ENCODE measurements at regions not wholly inside any gene's neighbourhood (a gene's known extent, or its start where the extent isn't known, plus 50 kb on each side); places are given as distances from the start of the nearest gene placed in this dataset.

GRCh38 chr6:2412731-2413130 is 167.3 kb upstream of the GMDS start:
- TF ChIP-seq ZNF274 (IDR thresholded peaks at IDR 0.05; ENCODE audit: low read depth, low read length) = no peak
- no peak for TF ChIP-seq SUZ12 (IDR thresholded peaks at IDR 0.05; ENCODE audit: extremely low read depth, insufficient read depth, insufficient read length)
- TF ChIP-seq YY1 (IDR thresholded peaks at IDR 0.05; ENCODE audit: insufficient read depth, insufficient read length) = no peak
- no peaks in the 10 kb centered on the region for H3K9me3 ChIP-seq (ENCODE audit: insufficient read depth, low read length)
- no peak overlapping the region for H3K9ac ChIP-seq (ENCODE audit: insufficient read length, low read depth)
- H3K27me3 ChIP-seq (ENCODE audit: insufficient read depth, insufficient read length) = no peaks in the 10 kb centered on the region
- no peaks in the 10 kb centered on the region for H3K4me1 ChIP-seq (ENCODE audit: insufficient read depth, insufficient read length)
- no peak for DNase-seq (ENCODE audit: low read depth, low spot score)
- no peaks in the 10 kb centered on the region for H3K36me3 ChIP-seq (ENCODE audit: insufficient read depth, insufficient read length, low read length)
- no peak overlapping the region for H3K4me3 ChIP-seq (ENCODE audit: insufficient read length, low read depth)

- Histone ChIP-seq H3K9ac (ENCODE audit: insufficient read length, low read depth) (no peak overlapping the region), H3K36me3 (ENCODE audit: insufficient read depth, insufficient read length, low read length) (no peaks in the 10 kb centered on the region), H3K4me1 (ENCODE audit: insufficient read depth, insufficient read length) (no peaks in the 10 kb centered on the region), H3K27me3 (ENCODE audit: insufficient read depth, insufficient read length) (no peaks in the 10 kb centered on the region), H3K9me3 (ENCODE audit: insufficient read depth, low read length) (no peaks in the 10 kb centered on the region), H3K4me3 (ENCODE audit: insufficient read length, low read depth) (no peak overlapping the region)
- TF ChIP-seq ZNF274 (IDR thresholded peaks at IDR 0.05; ENCODE audit: low read depth, low read length) (no peak), SUZ12 (IDR thresholded peaks at IDR 0.05; ENCODE audit: extremely low read depth, insufficient read depth, insufficient read length) (no peak), YY1 (IDR thresholded peaks at IDR 0.05; ENCODE audit: insufficient read depth, insufficient read length) (no peak)
- DNase-seq (ENCODE audit: low read depth, low spot score) = no peak
Measured at GRCh38 chr6:2410656-2411380, 165.4 kb upstream of the GMDS start.

GRCh38 chr6:2407525-2407924 is 162.1 kb upstream of the GMDS start:
- Histone ChIP-seq H3K9ac (ENCODE audit: insufficient read length, low read depth) (no peak overlapping the region), H3K36me3 (ENCODE audit: insufficient read depth, insufficient read length, low read length) (no peaks in the 10 kb centered on the region), H3K9me3 (ENCODE audit: insufficient read depth, low read length) (no peaks in the 10 kb centered on the region), H3K27me3 (ENCODE audit: insufficient read depth, insufficient read length) (no peaks in the 10 kb centered on the region), H3K4me3 (ENCODE audit: insufficient read length, low read depth) (no peak overlapping the region), H3K4me1 (ENCODE audit: insufficient read depth, insufficient read length) (no peaks in the 10 kb centered on the region)
- TF ChIP-seq SUZ12 (IDR thresholded peaks at IDR 0.05; ENCODE audit: extremely low read depth, insufficient read depth, insufficient read length) (no peak), YY1 (IDR thresholded peaks at IDR 0.05; ENCODE audit: insufficient read depth, insufficient read length) (no peak), ZNF274 (IDR thresholded peaks at IDR 0.05; ENCODE audit: low read depth, low read length) (no peak)
- DNase-seq (ENCODE audit: low read depth, low spot score) = no peak

- Histone ChIP-seq H3K4me1 (ENCODE audit: insufficient read depth, insufficient read length) (no peaks in the 10 kb centered on the region), H3K27me3 (ENCODE audit: insufficient read depth, insufficient read length) (no peaks in the 10 kb centered on the region), H3K9ac (ENCODE audit: insufficient read length, low read depth) (no peak overlapping the region), H3K36me3 (ENCODE audit: insufficient read depth, insufficient read length, low read length) (no peaks in the 10 kb centered on the region), H3K4me3 (ENCODE audit: insufficient read length, low read depth) (no peak overlapping the region), H3K9me3 (ENCODE audit: insufficient read depth, low read length) (no peaks in the 10 kb centered on the region)
- no peak for DNase-seq (ENCODE audit: low read depth, low spot score)
- TF ChIP-seq SUZ12 (IDR thresholded peaks at IDR 0.05; ENCODE audit: extremely low read depth, insufficient read depth, insufficient read length) = no peak
- no peak for TF ChIP-seq ZNF274 (IDR thresholded peaks at IDR 0.05; ENCODE audit: low read depth, low read length)
- TF ChIP-seq YY1 (IDR thresholded peaks at IDR 0.05; ENCODE audit: insufficient read depth, insufficient read length) = no peak
Measured at GRCh38 chr6:2404211-2404929, 159.0 kb upstream of the GMDS start.

- Histone ChIP-seq H3K4me1 (ENCODE audit: insufficient read depth, insufficient read length) (no peaks in the 10 kb centered on the region), H3K9me3 (ENCODE audit: insufficient read depth, low read length) (no peaks in the 10 kb centered on the region), H3K27me3 (ENCODE audit: insufficient read depth, insufficient read length) (no peaks in the 10 kb centered on the region), H3K4me3 (ENCODE audit: insufficient read length, low read depth) (no peak overlapping the region), H3K36me3 (ENCODE audit: insufficient read depth, insufficient read length, low read length) (no peaks in the 10 kb centered on the region), H3K9ac (ENCODE audit: insufficient read length, low read depth) (no peak overlapping the region)
- DNase-seq (ENCODE audit: low read depth, low spot score) = no peak
- TF ChIP-seq SUZ12 (IDR thresholded peaks at IDR 0.05; ENCODE audit: extremely low read depth, insufficient read depth, insufficient read length) (no peak), ZNF274 (IDR thresholded peaks at IDR 0.05; ENCODE audit: low read depth, low read length) (no peak)
Measured at GRCh38 chr6:2403546-2403945, 158.1 kb upstream of the GMDS start.

GRCh38 chr6:2396846-2397630 is 151.6 kb upstream of the GMDS start:
- Histone ChIP-seq H3K9ac (ENCODE audit: insufficient read length, low read depth) (no peak overlapping the region), H3K4me1 (ENCODE audit: insufficient read depth, insufficient read length) (no peaks in the 10 kb centered on the region), H3K27me3 (ENCODE audit: insufficient read depth, insufficient read length) (no peaks in the 10 kb centered on the region), H3K4me3 (ENCODE audit: insufficient read length, low read depth) (no peak overlapping the region), H3K36me3 (ENCODE audit: insufficient read depth, insufficient read length, low read length) (no peaks in the 10 kb centered on the region), H3K9me3 (ENCODE audit: insufficient read depth, low read length) (no peaks in the 10 kb centered on the region)
- no peak for DNase-seq (ENCODE audit: low read depth, low spot score)
- TF ChIP-seq ZNF274 (IDR thresholded peaks at IDR 0.05; ENCODE audit: low read depth, low read length) (no peak), YY1 (IDR thresholded peaks at IDR 0.05; ENCODE audit: insufficient read depth, insufficient read length) (no peak), SUZ12 (IDR thresholded peaks at IDR 0.05; ENCODE audit: extremely low read depth, insufficient read depth, insufficient read length) (no peak)

Data from NT2/D1 (cell line).